ENCODE measurements at regions not wholly inside any gene's neighbourhood (a gene's known extent, or its start where the extent isn't known, plus 50 kb on each side); places are given as distances from the start of the nearest gene placed in this dataset.

DNA sequence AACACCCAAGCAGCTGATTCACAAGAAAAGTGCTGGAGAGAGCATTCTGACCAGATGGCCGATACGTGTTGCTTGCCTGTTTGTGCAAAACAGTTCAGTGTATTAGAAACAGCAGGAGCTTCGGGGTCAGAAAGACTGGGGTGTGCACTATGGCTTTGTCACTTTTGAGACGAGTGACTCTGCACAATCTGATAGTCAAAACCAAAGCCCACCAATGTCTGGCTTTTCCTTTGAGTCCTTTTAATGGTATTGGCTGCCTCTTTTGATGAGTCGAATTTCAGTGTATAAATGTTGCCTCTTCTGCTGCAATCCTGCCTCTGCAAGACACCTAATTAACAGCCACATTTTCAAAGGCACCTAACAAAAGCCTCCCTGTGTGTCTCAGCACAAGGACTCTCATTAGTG lies 444.6 kb downstream of the AJAP1 start:
- no peak for DNase-seq

DNA sequence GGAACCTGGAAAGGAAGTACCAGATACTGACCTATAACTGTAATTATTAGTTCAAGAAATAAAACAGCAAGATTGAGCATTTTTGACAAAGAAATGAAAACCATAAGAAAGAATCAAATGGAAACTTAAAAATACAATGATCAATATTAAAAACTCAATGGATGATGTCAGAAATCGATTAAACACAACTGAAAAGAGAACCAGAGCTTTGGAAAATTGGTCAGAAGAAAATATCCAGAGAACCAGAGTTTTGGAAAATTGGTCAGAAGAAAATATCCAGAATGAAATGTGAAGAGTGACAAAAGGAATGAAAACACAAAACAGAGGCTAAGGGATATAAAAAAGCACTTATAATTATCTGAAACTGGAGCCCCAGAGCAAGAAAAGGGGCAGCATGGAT lies 438.6 kb downstream of the AJAP1 start:
- DNase-seq: no peak

DNA sequence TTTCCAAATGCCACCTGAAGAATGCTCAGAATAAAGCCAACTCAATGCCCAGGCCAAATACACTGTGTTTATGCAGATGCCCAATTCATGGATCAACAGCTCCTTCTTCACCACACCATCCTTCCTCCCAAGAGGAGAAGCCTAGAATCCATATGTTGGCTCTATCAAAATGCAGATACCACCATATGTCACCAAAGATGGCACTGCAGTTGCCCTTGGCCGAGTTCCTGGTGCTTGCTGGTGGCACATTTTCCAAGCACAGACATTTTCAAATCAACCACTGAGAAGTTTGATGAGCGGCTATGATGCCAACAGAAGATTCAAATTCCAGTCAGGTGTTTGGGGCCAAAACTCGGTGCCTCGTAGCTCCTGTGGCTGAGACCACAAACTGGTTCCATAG lies 430.3 kb downstream of the AJAP1 start:
- no peak for DNase-seq

DNA sequence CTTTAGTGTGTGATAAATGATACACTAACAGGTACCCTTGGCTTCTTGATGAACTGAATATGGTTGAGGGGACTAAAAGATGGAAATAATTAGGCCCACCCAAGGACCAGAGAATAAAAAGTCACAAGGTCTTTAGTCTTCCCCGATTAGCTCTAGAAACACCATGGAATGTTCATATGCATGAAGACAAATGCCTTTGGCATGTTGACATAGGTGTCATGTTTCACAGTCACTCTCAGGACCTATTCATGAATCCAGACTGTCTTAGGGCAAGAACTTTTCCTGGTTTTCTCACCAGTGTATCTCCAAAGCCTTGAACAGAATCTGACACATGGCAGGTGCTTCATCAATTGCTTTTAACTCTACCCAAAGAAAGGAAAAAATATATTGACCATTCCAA lies 412.8 kb downstream of the AJAP1 start:
- DNase-seq: no peak

DNA sequence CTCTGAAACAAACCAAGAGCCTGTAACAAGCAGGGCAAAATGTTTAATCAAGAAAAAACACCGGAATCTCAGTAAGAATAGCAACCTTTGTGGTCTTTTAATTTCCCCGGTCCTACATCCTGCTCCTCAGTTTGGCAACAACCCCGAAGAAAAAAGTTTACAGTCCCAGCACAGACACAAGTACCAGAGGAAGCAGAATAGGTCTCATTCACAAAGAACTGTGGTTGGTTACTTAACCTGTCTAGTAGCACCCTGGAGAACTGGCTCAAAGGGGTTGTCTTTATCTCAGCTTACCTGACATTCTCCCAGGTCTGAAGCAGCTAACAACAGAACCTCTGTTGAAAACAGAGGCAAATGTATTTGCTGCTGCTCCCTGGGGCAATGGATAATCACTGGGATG lies 399.3 kb downstream of the AJAP1 start:
- no peak for DNase-seq

DNA sequence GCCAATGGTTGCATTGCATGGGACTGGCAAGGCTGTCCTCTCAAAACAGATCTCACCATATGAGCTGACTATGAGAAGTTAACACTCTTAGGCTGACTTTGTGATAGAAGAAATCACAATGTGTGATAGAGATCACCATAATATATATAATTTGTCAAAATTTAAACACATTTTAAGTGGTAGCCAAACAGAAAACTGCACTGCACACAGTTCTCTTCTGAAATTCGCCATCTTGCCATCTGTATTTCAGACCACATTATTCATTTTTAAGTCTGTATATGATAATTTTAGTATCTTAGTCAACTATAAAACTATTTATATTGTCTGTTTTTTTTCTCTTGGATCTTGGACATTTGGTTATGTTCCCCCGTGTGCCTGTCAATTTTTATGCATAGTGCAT lies 374.7 kb downstream of the AJAP1 start:
- no peak for DNase-seq

DNA sequence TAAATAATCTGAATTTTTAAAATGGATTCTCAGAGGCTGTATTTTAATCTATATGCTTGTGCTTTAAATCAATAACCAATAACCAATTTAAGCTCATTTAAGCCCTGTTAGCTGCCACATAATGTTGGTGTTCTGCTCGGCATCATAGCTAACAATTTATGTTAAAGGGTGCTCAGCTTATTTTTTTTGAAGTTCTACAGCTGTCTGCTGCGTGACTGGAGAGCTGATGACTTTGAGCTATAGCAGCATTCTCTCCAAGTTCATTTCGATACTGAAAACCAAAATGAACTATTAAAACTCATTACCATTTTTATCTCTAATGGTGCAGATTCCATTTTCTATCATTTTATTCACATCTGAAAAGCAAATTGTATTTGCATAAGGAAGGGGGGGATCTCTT lies 357.8 kb downstream of the AJAP1 start:
- no peak for DNase-seq

DNA sequence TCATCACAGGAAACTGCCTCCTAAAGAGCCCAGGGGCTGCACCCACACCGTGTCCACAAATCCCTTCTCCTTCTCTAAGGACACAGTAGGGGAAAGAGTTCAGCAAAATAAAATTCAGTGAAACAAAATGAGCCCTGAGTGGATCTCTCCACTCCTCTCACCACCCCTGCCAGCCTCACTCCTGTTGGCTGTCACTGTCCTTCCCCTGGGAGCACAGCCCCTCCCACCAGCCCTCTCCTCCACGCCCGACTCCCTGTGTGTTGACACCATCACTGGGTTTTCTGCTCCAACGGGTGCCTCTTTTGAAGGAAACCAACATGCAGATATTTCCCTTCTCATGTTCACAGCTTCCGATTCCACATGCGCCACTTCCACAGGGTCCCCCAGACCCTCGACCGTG lies 356.2 kb downstream of the AJAP1 start:
- no peak for DNase-seq

DNA sequence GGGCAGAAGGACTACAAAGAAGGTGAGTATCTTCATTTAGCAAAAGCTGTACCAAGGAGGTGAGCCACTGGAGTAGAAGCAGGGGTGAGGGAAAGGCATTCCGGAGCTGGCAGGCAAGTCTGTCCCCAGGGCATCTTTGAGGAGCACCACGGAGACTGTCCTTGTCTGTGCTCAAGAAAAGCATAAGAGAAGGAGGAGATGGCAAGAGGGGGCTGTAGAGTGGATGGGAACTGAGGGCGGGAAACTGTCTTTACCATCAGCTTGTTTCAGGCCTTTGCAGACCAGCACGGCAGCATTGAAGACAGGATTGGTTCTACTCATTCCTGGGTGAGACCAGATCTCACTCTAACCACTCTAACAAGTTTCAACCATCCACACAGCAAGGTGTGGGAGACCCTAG lies 355.8 kb downstream of the AJAP1 start:
- DNase-seq: no peak

DNA sequence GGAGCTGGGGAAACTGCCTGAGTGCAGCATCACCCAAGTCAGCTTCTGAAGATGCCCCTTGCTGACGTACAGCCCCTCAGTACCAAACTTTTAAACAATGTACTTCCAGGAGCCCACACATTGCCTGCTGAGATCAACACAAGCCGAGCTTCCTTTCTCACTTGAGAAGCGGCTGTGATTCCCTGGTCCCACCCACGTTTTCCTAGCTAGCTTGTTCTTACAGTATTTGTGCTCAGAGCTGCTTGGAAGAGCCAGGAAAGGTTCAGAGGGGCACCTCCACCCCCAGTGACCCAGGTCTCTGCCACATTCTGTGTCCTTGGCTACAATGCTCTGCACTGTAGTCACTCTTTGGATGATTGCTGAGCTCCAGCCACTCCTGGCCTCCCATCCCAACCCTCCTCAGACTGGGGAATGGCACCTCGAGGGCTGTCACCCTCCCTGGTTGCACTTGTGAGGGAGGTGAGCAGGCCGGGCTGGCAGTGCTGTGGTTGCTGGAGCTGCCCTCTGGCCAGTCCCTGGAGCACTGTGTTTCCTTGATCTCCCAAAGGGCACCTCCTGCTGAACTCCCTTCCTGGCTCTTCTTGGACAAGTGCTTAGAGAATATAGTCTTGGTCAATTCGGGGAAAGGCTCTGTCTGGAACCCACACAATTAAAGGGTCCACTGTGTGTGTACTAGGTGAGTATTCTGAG lies 355.1 kb downstream of the AJAP1 start:
- no peak for DNase-seq

DNA sequence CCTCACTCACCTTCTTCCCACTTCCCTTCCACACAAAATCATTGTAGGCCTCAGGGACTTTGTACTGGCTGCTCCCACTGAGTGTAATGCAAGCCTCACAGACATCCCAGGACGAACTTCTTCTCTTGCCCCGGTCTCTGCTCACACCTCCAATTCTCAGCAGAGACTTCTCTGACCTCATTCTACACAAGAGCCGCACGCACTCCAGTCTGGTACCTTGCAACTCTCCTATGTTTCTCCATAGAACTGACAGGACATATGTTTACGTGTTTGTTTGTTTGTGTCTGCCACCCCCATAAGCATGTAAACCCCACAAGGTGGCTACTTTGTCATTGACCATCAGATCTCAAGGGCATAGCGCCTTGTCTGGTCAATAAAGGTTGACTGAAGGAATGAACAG lies 350.8 kb downstream of the AJAP1 start:
- DNase-seq: no peak

DNA sequence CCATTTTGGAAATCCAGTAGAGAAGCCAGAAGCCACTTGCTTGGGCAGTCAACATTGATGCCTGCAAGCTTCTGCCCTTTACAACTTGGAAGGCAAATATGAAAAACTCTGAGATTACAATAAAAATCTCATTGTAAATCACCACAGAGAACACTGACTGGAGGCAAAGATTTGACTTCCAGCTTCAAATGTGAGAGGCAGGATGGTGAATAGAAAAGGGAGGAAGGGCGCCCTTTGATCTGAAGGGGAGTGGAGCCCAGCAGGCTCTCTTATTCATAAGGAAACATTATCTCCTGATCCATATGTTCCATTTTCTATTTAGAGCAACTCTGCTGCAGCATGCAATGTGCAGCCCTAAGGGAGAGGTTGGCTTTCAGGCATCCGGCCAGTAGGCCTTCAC lies 348.3 kb downstream of the AJAP1 start:
- DNase-seq: no peak

DNA sequence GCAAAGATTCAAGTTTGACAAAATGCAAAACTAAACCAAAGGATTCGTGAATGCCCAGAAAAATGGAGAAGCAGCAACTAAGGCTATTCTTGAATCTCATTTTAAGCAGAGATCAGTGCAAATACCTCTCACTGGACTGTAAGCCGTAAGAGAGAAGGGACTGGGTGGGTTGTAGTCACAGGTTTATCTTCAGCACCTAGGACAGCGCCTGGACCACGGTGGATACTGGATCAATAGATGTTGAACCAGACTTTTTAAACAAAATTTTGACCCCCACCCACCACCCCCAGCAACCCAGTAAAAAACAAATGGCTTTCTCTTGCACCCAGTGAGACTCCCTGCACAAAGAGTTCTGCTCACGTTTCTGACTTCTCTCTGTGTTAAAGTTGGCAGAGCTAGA lies 347.1 kb downstream of the AJAP1 start:
- no peak for DNase-seq

DNA sequence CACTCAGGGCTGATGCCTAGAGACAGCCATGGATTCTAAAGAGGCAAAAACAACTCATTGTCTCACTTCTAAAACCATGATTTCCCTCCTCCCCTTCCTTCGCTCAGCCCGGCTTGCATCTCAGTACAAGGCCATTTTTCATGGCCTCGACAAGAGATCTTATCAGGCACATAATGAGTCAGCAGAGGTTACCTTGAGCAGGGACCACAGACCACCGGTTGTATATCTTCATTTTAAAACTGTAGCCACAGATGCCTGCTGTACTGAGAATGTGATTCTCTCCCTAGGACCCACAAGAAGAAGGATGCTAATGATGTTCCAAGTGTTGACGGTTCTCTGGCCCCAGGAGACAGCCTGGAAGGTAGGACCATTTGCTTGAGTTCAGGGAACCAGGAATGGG lies 331.9 kb downstream of the AJAP1 start:
- no peak for DNase-seq

DNA sequence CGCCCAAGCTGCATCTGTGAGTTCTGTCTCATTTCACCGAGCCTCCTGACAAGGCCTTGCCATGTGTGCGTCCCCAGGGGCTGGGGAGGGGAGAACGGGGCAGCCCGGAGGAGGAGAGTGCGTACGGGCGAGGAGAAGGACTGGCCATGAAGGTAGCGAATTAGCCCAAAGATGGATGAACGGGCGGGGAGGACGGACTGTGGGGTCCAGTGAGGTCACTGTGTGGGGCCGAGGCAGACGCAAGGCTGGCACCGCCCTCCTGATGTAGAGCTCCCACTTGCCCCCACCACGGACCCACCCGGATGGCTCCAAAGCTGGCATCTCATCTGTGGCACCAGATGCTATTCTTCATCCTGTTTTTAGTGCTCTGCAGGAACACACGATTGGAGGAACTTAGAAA lies 330.4 kb downstream of the AJAP1 start:
- DNase-seq: no peak

DNA sequence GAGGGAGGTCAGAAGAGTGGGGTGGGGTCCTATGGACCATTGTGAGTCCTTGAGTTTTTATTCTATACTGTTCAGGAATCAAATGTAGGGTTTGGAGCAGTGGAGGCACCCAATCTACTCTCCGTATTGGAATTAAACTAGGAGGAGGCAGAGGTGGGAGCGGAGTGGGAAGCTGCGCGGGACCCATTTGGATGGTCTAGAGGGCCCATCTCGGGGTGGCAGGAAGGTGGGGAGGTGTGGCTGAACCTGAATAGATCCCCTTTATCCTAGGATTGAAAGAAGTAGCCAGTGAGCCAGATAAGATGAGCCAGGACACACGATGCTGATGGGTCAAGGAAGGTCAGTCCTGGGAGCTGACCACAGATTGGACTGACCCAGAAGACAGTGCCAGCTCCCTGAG lies 325.8 kb downstream of the AJAP1 start:
- DNase-seq: no peak

DNA sequence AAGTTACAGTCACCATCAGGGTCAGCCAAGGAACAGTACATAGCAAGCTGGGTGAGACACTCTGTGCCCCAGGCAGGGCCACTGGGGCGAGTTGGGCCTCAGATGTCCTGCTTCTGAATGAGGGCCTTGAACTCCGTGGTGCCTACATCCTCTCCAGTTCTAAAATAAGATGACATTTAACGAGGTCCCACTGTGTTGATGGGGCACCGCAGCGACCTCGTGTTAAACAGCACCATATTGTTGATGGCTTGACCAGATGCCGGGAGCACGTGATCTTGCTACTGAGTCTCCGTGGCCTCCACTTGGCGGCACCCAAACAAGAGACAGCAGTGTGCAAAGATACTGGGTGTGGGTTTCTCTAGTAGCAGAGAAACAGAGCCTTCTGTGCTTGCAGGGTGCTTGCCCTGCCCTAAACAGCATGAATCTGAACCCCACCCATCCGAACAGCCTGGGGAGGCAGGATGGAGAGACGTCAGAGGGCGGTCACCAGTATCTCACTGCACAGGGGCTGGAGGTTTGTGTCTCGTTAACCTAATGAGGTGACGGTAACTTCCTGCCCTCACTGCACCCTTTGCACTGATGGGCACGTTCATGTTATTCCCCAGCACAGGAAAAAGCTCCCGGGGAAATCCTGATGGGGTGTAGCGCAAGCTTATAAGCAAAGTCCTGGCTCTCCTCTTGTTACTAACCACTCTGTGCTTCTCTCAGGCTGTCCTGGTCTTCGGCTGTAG lies 324.4 kb downstream of the AJAP1 start:
- DNase-seq: no peak

DNA sequence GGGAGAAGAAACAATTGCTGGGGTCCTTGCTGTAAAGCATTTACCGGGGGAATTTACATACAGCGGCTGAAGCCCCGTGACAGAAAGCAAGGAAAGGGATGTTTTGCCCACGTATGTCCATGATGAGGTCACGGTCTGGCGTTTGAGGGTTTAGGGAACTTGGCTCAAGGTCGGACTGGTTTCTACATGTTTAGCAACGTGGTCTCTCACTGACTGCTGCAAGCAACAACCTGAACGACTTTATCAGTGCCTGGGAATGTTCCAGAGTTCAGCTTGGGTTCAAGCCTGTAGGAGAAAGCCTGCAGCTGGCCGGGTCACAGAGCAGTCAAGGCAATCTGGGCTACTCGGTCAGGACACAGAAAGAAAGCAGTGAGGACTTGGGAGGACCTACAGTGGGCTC lies 323.3 kb downstream of the AJAP1 start:
- no peak for DNase-seq

DNA sequence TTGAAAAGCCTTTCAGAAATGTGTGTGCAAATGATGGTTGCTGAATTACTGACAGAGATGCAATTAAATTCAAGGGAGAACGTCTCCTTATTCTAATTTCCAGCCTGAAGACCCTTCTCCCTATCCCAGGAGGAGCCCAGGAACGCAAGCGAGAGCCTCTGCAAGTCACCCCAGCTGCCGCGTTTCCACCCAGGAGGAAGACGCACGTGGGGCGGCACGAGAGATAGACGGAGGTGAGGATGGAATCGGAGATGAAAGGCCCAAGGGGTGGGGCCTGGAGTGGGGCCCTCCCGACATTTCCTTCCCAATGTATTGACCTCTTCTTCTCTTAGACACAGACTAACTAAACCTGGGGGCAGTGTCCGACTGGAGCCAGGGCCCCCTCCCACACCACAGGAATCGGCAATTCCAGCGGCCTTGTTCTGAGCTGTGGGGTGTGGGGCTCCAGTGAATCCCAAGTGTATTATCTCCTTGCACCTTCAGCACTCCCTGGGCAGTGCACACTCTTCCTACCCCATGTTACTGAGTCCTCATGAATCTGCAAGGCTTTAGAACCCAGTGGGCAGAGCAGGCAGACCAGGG lies 322.5 kb downstream of the AJAP1 start:
- DNase-seq: no peak

DNA sequence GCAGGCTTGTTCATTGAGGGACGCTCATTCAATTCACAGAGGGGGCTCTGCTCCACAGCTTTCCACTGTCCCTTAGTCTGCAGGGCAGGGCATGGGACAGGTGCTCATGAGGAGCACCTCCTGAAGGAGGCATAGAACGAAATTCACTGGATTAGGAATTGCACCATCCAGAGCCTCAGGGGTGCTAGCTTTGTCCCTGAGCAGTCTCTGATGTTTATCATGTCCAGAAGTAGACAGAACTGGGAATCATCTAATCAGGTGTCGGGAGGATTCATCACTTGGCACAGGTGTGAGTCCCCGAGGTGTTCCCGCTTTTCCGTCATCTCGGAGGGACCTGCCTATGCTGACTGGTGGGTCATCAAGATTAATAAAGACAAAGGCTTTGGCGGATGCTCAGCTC lies 321.4 kb downstream of the AJAP1 start:
- no peak for DNase-seq

DNA sequence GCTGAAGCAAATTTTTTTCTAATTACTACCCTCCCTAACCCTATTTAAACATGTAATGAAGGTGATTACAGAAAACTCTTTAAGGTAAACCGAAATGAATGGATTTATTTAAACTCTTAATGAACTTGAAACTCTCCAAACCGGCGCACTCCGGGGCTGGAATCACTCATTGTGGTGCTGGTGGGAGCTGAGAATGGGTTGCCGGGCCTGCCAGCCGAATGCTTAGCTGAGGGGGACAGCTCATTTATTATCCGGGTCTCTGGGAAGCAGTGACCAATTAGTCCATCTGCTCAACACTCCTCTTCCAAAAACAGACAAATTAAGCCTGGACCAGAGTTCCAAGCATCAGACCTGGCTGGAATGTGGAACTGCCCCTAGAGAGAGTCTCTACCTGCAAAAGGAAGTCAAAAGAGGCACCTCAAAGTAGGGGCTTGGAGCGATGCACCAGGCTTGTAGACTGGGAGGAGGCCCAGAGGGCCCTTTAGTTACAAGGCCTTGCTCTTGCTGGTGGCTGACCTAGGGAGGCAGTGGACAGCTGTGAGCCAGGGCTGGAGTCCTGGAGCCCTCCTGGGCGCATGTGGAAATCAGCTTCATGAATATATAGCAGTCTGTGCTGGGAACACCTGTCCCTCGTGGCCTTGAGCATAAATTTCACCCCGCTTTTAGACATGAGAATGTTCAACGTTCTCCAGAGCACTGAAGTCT lies 320.7 kb downstream of the AJAP1 start:
- no peak for DNase-seq

DNA sequence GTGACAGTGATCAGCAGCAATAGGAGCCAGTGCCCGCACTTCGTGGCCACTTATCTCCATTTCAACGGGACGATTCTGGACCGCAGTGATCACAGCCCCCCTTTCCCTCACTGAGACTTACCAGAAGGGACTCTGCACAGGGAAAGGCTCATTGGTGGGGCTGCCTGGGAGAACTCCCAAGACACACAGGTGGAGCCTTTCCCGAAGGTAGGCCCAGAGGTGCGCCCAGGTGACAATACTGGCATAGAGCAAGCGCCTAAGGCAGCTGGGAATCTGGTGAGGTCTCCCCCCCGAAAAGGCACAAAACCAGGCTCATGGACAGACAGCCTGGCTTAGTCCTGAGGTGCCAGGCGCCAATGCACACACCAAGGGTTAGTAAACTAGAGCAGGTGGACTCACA lies 318.9 kb downstream of the AJAP1 start:
- no peak for DNase-seq

DNA sequence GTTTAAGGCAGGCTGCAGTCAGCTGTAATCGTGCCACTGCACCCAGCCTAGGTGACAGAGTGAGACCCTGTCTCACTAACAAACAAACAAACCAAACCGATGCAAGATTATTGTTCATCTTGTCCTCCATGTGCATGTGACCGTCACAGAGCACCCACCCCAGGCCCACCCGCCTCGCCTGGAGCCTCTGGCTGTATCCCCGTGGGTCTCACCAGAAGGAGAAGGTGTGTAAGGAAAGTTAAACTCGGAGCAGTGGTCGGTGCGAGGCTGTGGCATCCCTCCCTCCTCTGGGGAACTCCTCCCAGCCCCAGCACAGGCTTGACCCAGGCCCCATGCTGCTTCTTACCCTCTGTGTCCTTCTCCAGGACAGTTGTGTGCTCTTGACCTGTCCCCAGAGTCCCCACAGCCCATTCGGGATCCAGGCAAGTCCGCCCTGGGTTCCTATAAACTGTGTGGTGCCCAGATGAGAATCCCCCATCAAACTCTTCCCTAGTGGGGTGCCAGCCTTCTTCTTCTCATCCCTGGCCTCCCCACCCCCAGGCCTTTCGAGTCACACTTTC lies 318.4 kb downstream of the AJAP1 start:
- DNase-seq: no peak

DNA sequence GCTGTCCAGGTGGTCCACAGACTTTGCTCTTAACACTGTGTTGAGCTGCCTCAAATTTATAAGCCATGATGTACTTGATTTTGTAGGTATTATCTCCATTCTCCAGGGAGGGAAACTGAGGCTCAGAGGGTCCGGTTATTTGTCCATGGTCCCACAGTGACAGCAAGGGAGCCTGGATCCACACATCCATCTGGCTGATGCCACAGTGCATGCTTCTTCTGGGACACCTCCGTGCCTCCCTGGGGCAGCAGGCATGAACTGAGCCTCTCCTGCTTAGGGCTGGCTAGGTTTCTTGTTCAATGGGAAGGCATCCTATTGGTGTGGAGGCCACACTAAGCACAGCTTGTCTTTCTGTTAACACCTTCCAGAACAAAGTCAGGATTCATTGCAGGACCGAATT lies 317.3 kb downstream of the AJAP1 start:
- DNase-seq: no peak

Data from activated CD4-positive, alpha-beta T cell treated with anti-CD3 and anti-CD28 coated beads for 1 hour (primary cell).